GM12878 (cell line): ENCODE measurements at regions not wholly inside any gene's neighbourhood (a gene's known extent, or its start where the extent isn't known, plus 50 kb on each side); places are given as distances from the start of the nearest gene placed in this dataset.

Source experiments
- CREB1 ChIP-seq: IDR thresholded peaks from 2 replicates; pipeline ENCODE4 v1.6.1; 2012; ENCODE audit warnings: low read depth, mild to moderate bottlenecking, inconsistent platforms
- KAT2A ChIP-seq: conservative IDR thresholded peaks from 2 replicates; pipeline ENCODE4 v1.6.1; 2011; ENCODE audit warnings: low read depth, low read length; ENCODE audit not compliant: control insufficient read depth
- POLR2A ChIP-seq: IDR thresholded peaks from 2 replicates; pipeline ENCODE4 v1.6.1; 2011; ENCODE audit warnings: low read depth, mild to moderate bottlenecking, low read length
- RAD21 ChIP-seq: IDR thresholded peaks from 2 replicates; pipeline ENCODE4 v1.6.1; 2011; ENCODE audit warnings: mild to moderate bottlenecking, low read depth, low read length, moderate library complexity; ENCODE audit not compliant: insufficient read depth
- RAD51 ChIP-seq: fragments of 450-650 bp; IDR thresholded peaks from 2 replicates; pipeline ENCODE4 v1.6.1; 2016; ENCODE audit warnings: moderate library complexity, mild to moderate bottlenecking, inconsistent platforms
- TCF7 ChIP-seq: IDR thresholded peaks from 2 replicates; pipeline ENCODE4 v1.6.1; 2014; ENCODE audit warnings: antibody characterized with exemption, borderline replicate concordance
- TF ChIP-seq, protein P1 (sequence below), 3 experiments: IDR thresholded peaks in 2 of 3; conservative IDR thresholded peaks in 1 of 3; 2 replicates each; pipeline ENCODE4 v1.5.1; 2011; ENCODE audit warnings: low read depth in 3 of 3, low read length in 3 of 3, mild to moderate bottlenecking in 3 of 3, control low read depth in 2 of 3, moderate library complexity in 2 of 3, inconsistent platforms in 1 of 3, mixed read lengths in 1 of 3; ENCODE audit not compliant: control insufficient read depth in 2 of 3, insufficient read depth in 1 of 3; ENCODE audit errors: extremely low read depth in 1 of 3

DNA sequence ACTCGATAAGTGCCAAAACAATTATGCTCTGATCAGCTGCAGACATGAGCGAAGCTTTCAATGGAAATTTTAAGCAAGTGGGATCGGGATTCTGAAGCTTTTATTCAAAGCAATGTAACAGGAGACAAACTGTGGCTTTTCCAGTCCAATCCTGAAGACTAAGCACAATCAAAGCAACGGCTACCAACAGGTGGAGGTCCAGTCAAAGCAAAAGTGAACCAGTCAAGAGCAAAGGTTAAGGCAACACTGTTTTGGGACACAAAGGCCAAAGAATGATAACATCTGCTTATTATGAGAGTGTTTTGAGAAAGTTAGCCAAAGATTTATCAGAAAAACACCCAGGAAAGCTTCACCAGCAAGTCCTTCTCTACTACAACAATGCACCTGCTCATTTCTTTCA is 170.1 kb downstream of the SEC16B start:
- TF ChIP-seq KAT2A (no peak), POLR2A (no peak), RAD21 (no peak), TCF7 (no peak), RAD51 (no peak), CREB1 (no peak)
- TF ChIP-seq, protein P1, sequence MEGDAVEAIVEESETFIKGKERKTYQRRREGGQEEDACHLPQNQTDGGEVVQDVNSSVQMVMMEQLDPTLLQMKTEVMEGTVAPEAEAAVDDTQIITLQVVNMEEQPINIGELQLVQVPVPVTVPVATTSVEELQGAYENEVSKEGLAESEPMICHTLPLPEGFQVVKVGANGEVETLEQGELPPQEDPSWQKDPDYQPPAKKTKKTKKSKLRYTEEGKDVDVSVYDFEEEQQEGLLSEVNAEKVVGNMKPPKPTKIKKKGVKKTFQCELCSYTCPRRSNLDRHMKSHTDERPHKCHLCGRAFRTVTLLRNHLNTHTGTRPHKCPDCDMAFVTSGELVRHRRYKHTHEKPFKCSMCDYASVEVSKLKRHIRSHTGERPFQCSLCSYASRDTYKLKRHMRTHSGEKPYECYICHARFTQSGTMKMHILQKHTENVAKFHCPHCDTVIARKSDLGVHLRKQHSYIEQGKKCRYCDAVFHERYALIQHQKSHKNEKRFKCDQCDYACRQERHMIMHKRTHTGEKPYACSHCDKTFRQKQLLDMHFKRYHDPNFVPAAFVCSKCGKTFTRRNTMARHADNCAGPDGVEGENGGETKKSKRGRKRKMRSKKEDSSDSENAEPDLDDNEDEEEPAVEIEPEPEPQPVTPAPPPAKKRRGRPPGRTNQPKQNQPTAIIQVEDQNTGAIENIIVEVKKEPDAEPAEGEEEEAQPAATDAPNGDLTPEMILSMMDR (IDR thresholded peaks at IDR 0.05 in 2 of 3, conservative IDR thresholded peaks at IDR 0.05 in 1 of 3; ENCODE audit: control insufficient read depth in 2 of 3, extremely low read depth in 1 of 3, insufficient read depth in 1 of 3, low read depth in 3 of 3, low read length in 3 of 3), result no peak
